NCI-H460 (cell line): ENCODE measurements at regions not wholly inside any gene's neighbourhood (a gene's known extent, or its start where the extent isn't known, plus 50 kb on each side); places are given as distances from the start of the nearest gene placed in this dataset.

ENCODE experiments used
- DNase-seq: peaks from one replicate; pipeline ENCODE4 v3.0.0-alpha.2; 2016; ENCODE audit warnings: low read depth; ENCODE audit errors: extremely low read depth

- DNase-seq = no peak
Measured at GRCh38 chr15:39344662-39345141, 236.2 kb upstream of the THBS1 start.

GRCh38 chr15:39345176-39345575 is 235.7 kb upstream of the THBS1 start:
- DNase-seq = no peak

- DNase-seq = no peak
Measured at GRCh38 chr15:39347453-39347852, 233.4 kb upstream of the THBS1 start.

- DNase-seq = no peak
Measured at GRCh38 chr15:39350785-39351184, 230.1 kb upstream of the THBS1 start.

- no peak for DNase-seq
Measured at GRCh38 chr15:39354189-39354588, 226.7 kb upstream of the THBS1 start.

- no peak for DNase-seq
Measured at GRCh38 chr15:39357480-39358268, 223.2 kb upstream of the THBS1 start.

- no peak for DNase-seq
Measured at GRCh38 chr15:39358441-39359041, 222.3 kb upstream of the THBS1 start.

- DNase-seq = no peak
Measured at GRCh38 chr15:39359771-39360170, 221.1 kb upstream of the THBS1 start.

- DNase-seq = no peak
Measured at GRCh38 chr15:39360452-39360851, 220.4 kb upstream of the THBS1 start.

- no peak for DNase-seq
Measured at GRCh38 chr15:39361497-39361896, 219.4 kb upstream of the THBS1 start.

GRCh38 chr15:39362821-39363561 is 217.9 kb upstream of the THBS1 start:
- no peak for DNase-seq

GRCh38 chr15:39363761-39364586 is 216.9 kb upstream of the THBS1 start:
- no peak for DNase-seq

GRCh38 chr15:39364721-39365120 is 216.2 kb upstream of the THBS1 start:
- no peak for DNase-seq

- no peak for DNase-seq
Measured at GRCh38 chr15:39365161-39365560, 215.7 kb upstream of the THBS1 start.

- no peak for DNase-seq
Measured at GRCh38 chr15:39365873-39366272, 215.0 kb upstream of the THBS1 start.

- no peak for DNase-seq
Measured at GRCh38 chr15:39367596-39367995, 213.3 kb upstream of the THBS1 start.

- no peak for DNase-seq
Measured at GRCh38 chr15:39369768-39370167, 211.1 kb upstream of the THBS1 start.

- DNase-seq = no peak
Measured at GRCh38 chr15:39376371-39376909, 204.4 kb upstream of the THBS1 start.

- no peak for DNase-seq
Measured at GRCh38 chr15:39381517-39381916, 199.4 kb upstream of the THBS1 start.

- no peak for DNase-seq
Measured at GRCh38 chr15:39388118-39388517, 192.8 kb upstream of the THBS1 start.
